ENCODE measurements at regions not wholly inside any gene's neighbourhood (a gene's known extent, or its start where the extent isn't known, plus 50 kb on each side); places are given as distances from the start of the nearest gene placed in this dataset.

GRCh38 chr5:7192016-7192415 lies 203.9 kb upstream of the ADCY2 start:
- no peak for TF ChIP-seq CTCF (conservative IDR thresholded peaks at IDR 0.05; ENCODE audit: low read depth, low read length)
- TF ChIP-seq USF2 (IDR thresholded peaks at IDR 0.05; ENCODE audit: low read depth, low read length), result no peak
- TF ChIP-seq NFE2L2 (IDR thresholded peaks at IDR 0.05; ENCODE audit: low read depth, low read length), result no peak
- no peak for TF ChIP-seq ELK1 (IDR thresholded peaks at IDR 0.05; ENCODE audit: borderline replicate concordance, low read depth, low read length)
- TF ChIP-seq RFX5 (IDR thresholded peaks at IDR 0.05; ENCODE audit: low read depth, low read length), result no peak
- TF ChIP-seq MAFK (IDR thresholded peaks at IDR 0.05; ENCODE audit: low read depth, low read length), result no peak
- no peak for TF ChIP-seq RCOR1 (IDR thresholded peaks at IDR 0.05; ENCODE audit: insufficient replicate concordance, low read length)
- no peak for TF ChIP-seq FOS (IDR thresholded peaks at IDR 0.05; ENCODE audit: low read depth, low read length)
- TF ChIP-seq CEBPB (IDR thresholded peaks at IDR 0.05; ENCODE audit: low read depth, low read length), result no peak
- TF ChIP-seq MXI1 (IDR thresholded peaks at IDR 0.05; ENCODE audit: borderline replicate concordance, low read depth, low read length), result no peak
- TF ChIP-seq POLR2A (IDR thresholded peaks at IDR 0.05; ENCODE audit: low read depth, low read length), result no peak
- TF ChIP-seq CHD1 (IDR thresholded peaks at IDR 0.05; ENCODE audit: low read depth, low read length), result no peak
- H3K4ac ChIP-seq (ENCODE audit: low read depth, low read length), result no peak overlapping the region
- CTCF ChIA-PET, result no interaction called here

More at GRCh38 chr5:7192016-7192415, 203.9 kb upstream of the ADCY2 start:
- Histone ChIP-seq H2AK9ac (replicated peaks; ENCODE audit: low read depth, low read length, poor library complexity) (no peak overlapping the region), H3K9ac (ENCODE audit: low read depth, low read length) (no peak overlapping the region), H3K4me2 (ENCODE audit: low read depth, low read length) (no peak overlapping the region), H3K4me3 (ENCODE audit: insufficient read depth, low read depth, low read length) (no peak overlapping the region), H3K27me3 (ENCODE audit: control insufficient read depth, insufficient read depth, low read length) (no peaks in the 10 kb centered on the region), H4K5ac (ENCODE audit: low read depth, low read length) (no peak overlapping the region), H3K14ac (replicated peaks; ENCODE audit: low read depth, low read length) (no peak overlapping the region), H2AFZ (replicated peaks; ENCODE audit: low read length, poor library complexity) (no peak overlapping the region), H3K36me3 (ENCODE audit: control insufficient read depth, insufficient read depth, low read length) (no peaks in the 10 kb centered on the region), H2BK20ac (ENCODE audit: low read depth, low read length) (no peak overlapping the region), H4K20me1 (ENCODE audit: insufficient read depth, low read length) (no peaks in the 10 kb centered on the region), H3K23ac (ENCODE audit: low read depth, low read length) (no peak overlapping the region), H3K9me1 (ENCODE audit: insufficient read depth, low read length) (no peaks in the 10 kb centered on the region), H2BK15ac (ENCODE audit: low read depth, low read length) (no peak overlapping the region), H2BK120ac (ENCODE audit: low read depth, low read length) (no peak overlapping the region), H4K8ac (ENCODE audit: low read depth in 2 of 2, low read length in 2 of 2) (no peak overlapping the region), H4K91ac (ENCODE audit: insufficient read depth, low read depth, low read length) (no peak overlapping the region), H2BK5ac (ENCODE audit: low read depth, low read length, poor library complexity, severe bottlenecking) (no peak overlapping the region), H3K4me1 (ENCODE audit: control insufficient read depth, insufficient read depth, low read length) (no peaks in the 10 kb centered on the region), H3K56ac (ENCODE audit: extremely low read depth, insufficient read depth, low read length) (no peak overlapping the region), H3K79me1 (ENCODE audit: low read depth in 1 of 2, low read length in 2 of 2) (no peaks in the 10 kb centered on the region), H3K27ac (ENCODE audit: insufficient read depth, low read length) (no peak overlapping the region), H3K18ac (ENCODE audit: low read depth, low read length) (no peak overlapping the region), H2AK5ac (ENCODE audit: low read depth, low read length) (no peak overlapping the region), H3K9me3 (ENCODE audit: control insufficient read depth, insufficient read depth, low read length) (peaks cover 6% of the 10 kb centered on the region)
- intact Hi-C loops (cut with micrococcal nuclease), result no loop called here
- ATAC-seq (ENCODE audit: low read depth), result no peak
- no peak for DNase-seq
- WGBS, 2 experiments (ENCODE audit: extremely low coverage in 2 of 2, insufficient read length in 1 of 2), result 71% methylated on average over 1 of the region's 3 CpGs; no CpG with 5 or more reads in 1 of the 2 experiments
- dilution Hi-C loops (cut with HindIII; ENCODE audit: low sequenced_read_pairs, unreplicated experiment), result no loop called here
- in situ Hi-C loops (cut with MboI; ENCODE audit: low sequenced_read_pairs), result no loop called here
- POLR2A ChIA-PET (ENCODE audit: unreplicated experiment), result no interaction called here
- no TSS peak for BruUV-seq (replicated peaks)

Measured in IMR-90 (cell line).